ENCODE measurements at regions not wholly inside any gene's neighbourhood (a gene's known extent, or its start where the extent isn't known, plus 50 kb on each side); places are given as distances from the start of the nearest gene placed in this dataset.

- DNase-seq (ENCODE audit: low read depth, low spot score) = no peak
- H3K4me3 ChIP-seq (ENCODE audit: low read depth in 2 of 2, low read length in 2 of 2) = no peak overlapping the region
- TF ChIP-seq REST (IDR thresholded peaks at IDR 0.05; ENCODE audit: insufficient read depth in 1 of 2, low read depth in 2 of 2, low read length in 1 of 2) (no peak), SIN3A (IDR thresholded peaks at IDR 0.05; ENCODE audit: borderline replicate concordance, insufficient read depth, low read depth, low read length) (no peak), TCF7L2 (IDR thresholded peaks at IDR 0.05; ENCODE audit: low read depth, low read length) (no peak), CTCF (IDR thresholded peaks at IDR 0.05) (no peak), POLR2AphosphoS5 (IDR thresholded peaks at IDR 0.05; ENCODE audit: low read depth, low read length) (no peak)
- no TSS peak for BruUV-seq (replicated peaks)
- no peaks in the 10 kb centered on the region for H3K9me3 ChIP-seq (ENCODE audit: control insufficient read depth, insufficient read depth, low read depth, low read length)
- ATAC-seq = no peak
- CTCF ChIA-PET = no interaction called here
- intact Hi-C loops (cut with micrococcal nuclease; ENCODE audit: unreplicated experiment) = no loop called here
- H3K27ac ChIP-seq (ENCODE audit: low read length) = no peak overlapping the region
- H3K36me3 ChIP-seq (ENCODE audit: control insufficient read depth, insufficient read depth, low read length) = no peaks in the 10 kb centered on the region
- no peaks in the 10 kb centered on the region for H3K27me3 ChIP-seq (ENCODE audit: control insufficient read depth, insufficient read depth, low read length)
- POLR2A ChIA-PET = no interaction called here
- in situ Hi-C loops (cut with HindIII; ENCODE audit: low pct_unique_long_range_greater_than_20kb, low sequenced_read_pairs) = no loop called here
- no peaks in the 10 kb centered on the region for H3K4me1 ChIP-seq (ENCODE audit: control insufficient read depth, insufficient read depth, low read length)
Observed at GRCh38 chr20:6835609-6836008, 68.1 kb downstream of the BMP2 start.

GRCh38 chr20:6836821-6837374 is 69.4 kb downstream of the BMP2 start:
- ATAC-seq (no peak), DNase-seq (ENCODE audit: low read depth, low spot score) (no peak)
- BruUV-seq (replicated peaks) = no TSS peak
- H3K27ac ChIP-seq (ENCODE audit: low read length) = no peak overlapping the region
- ChIA-PET CTCF (no interaction called here), POLR2A (no interaction called here)
- in situ Hi-C loops (cut with HindIII; ENCODE audit: low pct_unique_long_range_greater_than_20kb, low sequenced_read_pairs) (no loop called here), intact Hi-C loops (cut with micrococcal nuclease; ENCODE audit: unreplicated experiment) (no loop called here)
- no peaks in the 10 kb centered on the region for H3K27me3 ChIP-seq (ENCODE audit: control insufficient read depth, insufficient read depth, low read length)
- no peaks in the 10 kb centered on the region for H3K4me1 ChIP-seq (ENCODE audit: control insufficient read depth, insufficient read depth, low read length)
- H3K4me3 ChIP-seq (ENCODE audit: low read depth in 2 of 2, low read length in 2 of 2) = no peak overlapping the region
- no peaks in the 10 kb centered on the region for H3K9me3 ChIP-seq (ENCODE audit: control insufficient read depth, insufficient read depth, low read depth, low read length)
- H3K36me3 ChIP-seq (ENCODE audit: control insufficient read depth, insufficient read depth, low read length) = no peaks in the 10 kb centered on the region
- TF ChIP-seq SIN3A (IDR thresholded peaks at IDR 0.05; ENCODE audit: borderline replicate concordance, insufficient read depth, low read depth, low read length) = no peak

GRCh38 chr20:6837730-6838129 is 70.2 kb downstream of the BMP2 start:
- ATAC-seq (no peak), DNase-seq (ENCODE audit: low read depth, low spot score) (no peak)
- no TSS peak for BruUV-seq (replicated peaks)
- in situ Hi-C loops (cut with HindIII; ENCODE audit: low pct_unique_long_range_greater_than_20kb, low sequenced_read_pairs) (no loop called here), intact Hi-C loops (cut with micrococcal nuclease; ENCODE audit: unreplicated experiment) (no loop called here)
- H3K4me1 ChIP-seq (ENCODE audit: control insufficient read depth, insufficient read depth, low read length) = no peaks in the 10 kb centered on the region
- H3K9me3 ChIP-seq (ENCODE audit: control insufficient read depth, insufficient read depth, low read depth, low read length) = no peaks in the 10 kb centered on the region
- POLR2A ChIA-PET = no interaction called here
- no peak overlapping the region for H3K27ac ChIP-seq (ENCODE audit: low read length)
- TF ChIP-seq SIN3A (IDR thresholded peaks at IDR 0.05; ENCODE audit: borderline replicate concordance, insufficient read depth, low read depth, low read length) (no peak), TCF7L2 (IDR thresholded peaks at IDR 0.05; ENCODE audit: low read depth, low read length) (no peak), POLR2AphosphoS5 (IDR thresholded peaks at IDR 0.05; ENCODE audit: low read depth, low read length) (no peak), REST (IDR thresholded peaks at IDR 0.05; ENCODE audit: insufficient read depth in 1 of 2, low read depth in 2 of 2, low read length in 1 of 2) (no peak), CTCF (IDR thresholded peaks at IDR 0.05) (no peak)
- H3K4me3 ChIP-seq (ENCODE audit: low read depth in 2 of 2, low read length in 2 of 2) = no peak overlapping the region
- H3K36me3 ChIP-seq (ENCODE audit: control insufficient read depth, insufficient read depth, low read length) = no peaks in the 10 kb centered on the region
- CTCF ChIA-PET = no interaction called here
- no peaks in the 10 kb centered on the region for H3K27me3 ChIP-seq (ENCODE audit: control insufficient read depth, insufficient read depth, low read length)

Data from Panc1 (cell line).